GM13977 (cell line): ENCODE measurements at regions not wholly inside any gene's neighbourhood (a gene's known extent, or its start where the extent isn't known, plus 50 kb on each side); places are given as distances from the start of the nearest gene placed in this dataset.

Experiments
- DNase-seq: peaks from one replicate; pipeline ENCODE4 v3.0.0; 2012; ENCODE audit warnings: low spot score
- CTCF ChIP-seq: IDR thresholded peaks from 2 replicates; pipeline ENCODE4 v1.5.1; 2012; ENCODE audit warnings: mild to moderate bottlenecking, control low read depth; ENCODE audit not compliant: insufficient read depth; ENCODE audit errors: extremely low read depth, missing control alignments
- in situ Hi-C: fragments of 300-500 bp; cut with MboI; formaldehyde crosslinking; loops from one replicate; pipeline ENCODE4 v1.12.0; 2022; ENCODE audit warnings: low sequenced_read_pairs, low pct_unique_long_range_greater_than_20kb, mixed read lengths, inconsistent platforms; ENCODE audit not compliant: unreplicated experiment

GRCh38 chr2:217182926-217183325 is 323.1 kb upstream of the TNP1 start:
- no peak for TF ChIP-seq CTCF
- DNase-seq, result no peak
- in situ Hi-C loops, result no loop called here

DNA sequence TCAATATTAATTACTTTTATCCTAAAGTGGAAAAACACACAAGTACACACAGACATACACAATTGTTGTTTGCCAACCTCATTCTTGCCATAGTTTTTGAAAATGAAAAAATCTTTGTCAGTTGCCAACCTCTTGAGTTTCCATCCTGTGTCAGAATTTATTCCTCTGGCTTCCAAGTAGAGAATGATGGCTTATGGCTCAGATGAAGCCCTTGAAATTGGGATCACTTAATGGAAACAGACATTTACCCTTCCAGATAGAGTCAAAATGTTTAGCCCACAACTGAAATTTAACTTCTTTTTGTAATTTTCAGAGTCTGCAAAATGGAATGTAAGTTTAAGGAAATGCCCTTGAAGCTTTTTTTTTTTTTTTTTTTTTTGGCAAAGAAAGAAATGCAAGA is 321.6 kb upstream of the TNP1 start:
- DNase-seq, result no peak
- no peak for TF ChIP-seq CTCF
- in situ Hi-C loops, result no loop called here

DNA sequence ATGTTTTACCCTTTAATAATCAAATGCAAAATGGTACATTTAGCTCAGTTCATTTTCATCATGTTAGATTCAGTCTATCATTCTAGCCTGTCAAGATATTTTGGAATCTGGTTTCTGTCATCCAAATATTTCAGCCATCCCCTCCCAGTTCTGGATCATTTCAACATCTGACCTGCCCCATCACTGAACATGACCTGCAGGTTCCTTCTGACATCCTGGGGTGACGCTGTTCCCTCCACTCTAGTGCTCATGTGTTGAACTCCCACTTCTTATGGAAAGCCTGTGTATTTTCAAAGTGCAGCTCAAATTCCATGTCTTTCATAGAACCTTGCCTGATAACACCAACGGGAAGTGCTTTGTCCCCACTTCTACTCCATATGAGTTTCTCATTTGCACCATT is 320.0 kb upstream of the TNP1 start:
- in situ Hi-C loops, result no loop called here
- DNase-seq, result no peak

DNA sequence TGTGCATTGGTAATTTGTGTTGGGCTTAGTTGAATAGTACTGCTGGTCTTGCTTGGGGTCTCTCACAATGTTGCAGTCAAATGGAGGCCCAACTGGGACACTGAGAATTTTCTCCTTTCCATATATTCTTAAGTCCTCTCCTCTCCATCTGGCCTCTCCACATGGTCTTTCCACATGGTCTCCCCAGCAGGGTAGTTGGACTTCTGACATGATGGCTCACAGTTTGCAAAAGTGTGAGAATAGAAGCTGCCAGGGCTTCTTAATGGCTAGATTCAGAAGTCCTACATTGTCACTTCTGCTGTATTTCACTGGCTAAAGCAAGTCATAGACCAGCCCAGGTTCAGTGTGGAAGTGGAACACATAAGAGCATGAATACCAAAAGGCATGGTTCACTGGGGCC is 318.5 kb upstream of the TNP1 start:
- no peak for TF ChIP-seq CTCF

More for the DNA sequence above, 320.0 kb upstream of the TNP1 start:
- TF ChIP-seq CTCF, result no peak

GRCh38 chr2:217177720-217178119 is 317.9 kb upstream of the TNP1 start:
- in situ Hi-C loops, result no loop called here
- no peak for TF ChIP-seq CTCF
- DNase-seq, result no peak

More for the DNA sequence above, 318.5 kb upstream of the TNP1 start:
- no peak for DNase-seq
- in situ Hi-C loops, result no loop called here

- DNase-seq, result no peak
- in situ Hi-C loops, result no loop called here
These were observed 312.0 kb upstream of the TNP1 start for GRCh38 chr2:217171874-217172273.

More at GRCh38 chr2:217171874-217172273, 312.0 kb upstream of the TNP1 start:
- TF ChIP-seq CTCF, result no peak
